Skin epidermis (tissue), 12 donors: ENCODE measurements at regions not wholly inside any gene's neighbourhood (a gene's known extent, or its start where the extent isn't known, plus 50 kb on each side); places are given as distances from the start of the nearest gene placed in this dataset.
A peak's percentile ranks its signal among the peaks of the same experiment; 100 is the strongest.
"Not testable (repeated sequence)": the region's sequence is repeated elsewhere in the genome, so short reads cannot be mapped to it uniquely, and the experiment has no call there.

Experiments used
- H3K27ac ChIP-seq, 21 experiments: fragments of 200-600 bp; sonication (generic) in 11 of 21; one replicate each; pipeline ENCODE4 v1.5.0; 2020; ENCODE audit warnings: mild to moderate bottlenecking in 3 of 21, inconsistent platforms in 2 of 21, moderate library complexity in 2 of 21
- H3K4me3 ChIP-seq, 7 experiments: fragments of 200-600 bp; sonication (generic) in 2 of 7; one replicate each; pipeline ENCODE4 v1.5.0; 2020; ENCODE audit warnings: inconsistent platforms in 2 of 7, mild to moderate bottlenecking in 2 of 7, moderate library complexity in 1 of 7

GRCh38 chr16:9014389-9014788, 50.7 kb upstream of the USP7 start:
- no peak overlapping the region for H3K27ac ChIP-seq
- no peak overlapping the region for H3K4me3 ChIP-seq

GRCh38 chr16:9015489-9015888, 51.8 kb upstream of the USP7 start:
- no peak overlapping the region for H3K27ac ChIP-seq
- no peak overlapping the region for H3K4me3 ChIP-seq

- H3K27ac ChIP-seq, H3K4me3 ChIP-seq: not testable (repeated sequence)
Measured at GRCh38 chr16:9016005-9016404, 52.3 kb upstream of the USP7 start.

- no peak overlapping the region for H3K4me3 ChIP-seq
- H3K27ac ChIP-seq, result no peak overlapping the region
Measured at GRCh38 chr16:9016824-9017223, 53.1 kb upstream of the USP7 start.

GRCh38 chr16:9027070-9027799, 63.5 kb upstream of the USP7 start:
- Histone ChIP-seq H3K27ac (peak overlapping the region in 1 of 21 experiments; percentile 19), H3K4me3 (no peak overlapping the region)

GRCh38 chr16:9028491-9028890, 63.0 kb upstream of the HAPSTR1 start:
- not testable (repeated sequence) for H3K4me3 ChIP-seq, H3K27ac ChIP-seq

GRCh38 chr16:9031107-9031506, 60.3 kb upstream of the HAPSTR1 start:
- H3K27ac ChIP-seq, result no peak overlapping the region
- H3K4me3 ChIP-seq, result no peak overlapping the region

GRCh38 chr16:9033125-9033830, 58.2 kb upstream of the HAPSTR1 start:
- no peak overlapping the region for H3K4me3 ChIP-seq
- H3K27ac ChIP-seq, result no peak overlapping the region

- no peak overlapping the region for H3K27ac ChIP-seq
- no peak overlapping the region for H3K4me3 ChIP-seq
Measured at GRCh38 chr16:9034056-9034455, 57.4 kb upstream of the HAPSTR1 start.

GRCh38 chr16:9035996-9036395, 55.4 kb upstream of the HAPSTR1 start:
- no peak overlapping the region for H3K27ac ChIP-seq
- no peak overlapping the region for H3K4me3 ChIP-seq

- Histone ChIP-seq H3K27ac (no peak overlapping the region), H3K4me3 (no peak overlapping the region)
Measured at GRCh38 chr16:9039210-9039609, 52.2 kb upstream of the HAPSTR1 start.

GRCh38 chr16:9040800-9041412, 50.5 kb upstream of the HAPSTR1 start:
- H3K27ac ChIP-seq, result no peak overlapping the region

More at GRCh38 chr16:9040800-9041412, 50.5 kb upstream of the HAPSTR1 start:
- H3K4me3 ChIP-seq, result no peak overlapping the region
